Stomach (tissue), 8 donors: ENCODE measurements at regions not wholly inside any gene's neighbourhood (a gene's known extent, or its start where the extent isn't known, plus 50 kb on each side); places are given as distances from the start of the nearest gene placed in this dataset.

Experiments used
- DNase-seq, 2 donors: peaks; one replicate each; pipeline versions ENCODE4 v3.0.0 to v3.0.0-alpha.2; 2013 to 2019
- H3K27ac ChIP-seq, 5 donors: fragments of 200-600 bp in 4 of 5; sonication (generic) in 4 of 5; one replicate each; pipeline ENCODE4 v1.5.1; 2013 to 2019; ENCODE audit warnings: mild to moderate bottlenecking in 1 of 5, moderate library complexity in 1 of 5
- H3K27me3 ChIP-seq, 3 donors: fragments of 200-600 bp; sonication (generic); one replicate each; pipeline ENCODE4 v1.5.1; 2017 to 2019; ENCODE audit warnings: mixed run types in 1 of 3
- H3K36me3 ChIP-seq, 4 donors: fragments of 200-600 bp; sonication (generic); 1 replicate in 3 of 4; 2 replicates in 1 of 4; pipeline ENCODE4 v1.5.1; 2016 to 2019
- H3K4me1 ChIP-seq, 4 donors: fragments of 200-600 bp; sonication (generic); one replicate each; pipeline ENCODE4 v1.5.1; 2016 to 2019
- H3K4me3 ChIP-seq, 4 donors: fragments of 200-600 bp; sonication (generic) in 3 of 4; one replicate each; pipeline ENCODE4 v1.5.1; 2016 to 2019; ENCODE audit warnings: mild to moderate bottlenecking in 1 of 4
- H3K9me3 ChIP-seq, 4 donors: fragments of 200-600 bp; sonication (generic); one replicate each; pipeline ENCODE4 v1.5.1; 2016 to 2019
- CTCF ChIP-seq, 7 experiments: fragments of 450-650 bp in 4 of 7; fragments of 200-600 bp in 3 of 7; sonication (generic) in 3 of 7; IDR thresholded peaks; one replicate each; pipeline ENCODE4 v1.5.1; 2016 to 2019; ENCODE audit warnings: antibody characterized with exemption in 7 of 7, control low read depth in 2 of 7, mild to moderate bottlenecking in 1 of 7
- EP300 ChIP-seq: sonication (generic); formaldehyde crosslinking; IDR thresholded peaks from one replicate; pipeline ENCODE4 v1.6.1; 2017; ENCODE audit warnings: antibody characterized with exemption
- POLR2A ChIP-seq, 4 donors: fragments of 450-650 bp; IDR thresholded peaks; one replicate each; pipeline ENCODE4 v1.6.1; 2016; ENCODE audit warnings: antibody characterized with exemption in 4 of 4, control low read depth in 2 of 4, mild to moderate bottlenecking in 1 of 4, moderate library complexity in 1 of 4
- POLR2AphosphoS5 ChIP-seq, 3 donors: sonication (generic); formaldehyde crosslinking; IDR thresholded peaks; one replicate each; pipeline ENCODE4 v1.6.1; 2016; ENCODE audit warnings: antibody characterized with exemption in 3 of 3
- WGBS, 5 donors: extraction: QIAGEN DNeasy Blood & Tissue Kit in 3 of 5; methylation state at CpG; one replicate each; pipeline versions ENCODE4 v1.1.5 to v1.1.7; 2013 to 2018; 5-methylcytosine and 5-hydroxymethylcytosine counted together
- intact Hi-C: fragments of 100-400 bp; cut with DNase I; formaldehyde crosslinking; loops from one replicate; pipeline ENCODE4 v1.15.1; 2023; ENCODE audit warnings: low total_unique reads
- donor health status: healthy with polysubstance abuse.
- donor health status: Bipolar disorder and iron deficiency.
- donor health status: healthy.

- H3K9me3 ChIP-seq = no peaks in the 10 kb centered on the region
- DNase-seq = no peak
- H3K36me3 ChIP-seq = no peaks in the 10 kb centered on the region
- H3K27me3 ChIP-seq = peaks cover 0 to 28% (median 12%) of the 10 kb centered on the region in 3 donors
- intact Hi-C loops = no loop called here
- WGBS, 5 donors = 73 to 93% (median 86%) methylated on average over 2 of the region's 2 CpGs
- no peak overlapping the region for H3K27ac ChIP-seq
- TF ChIP-seq POLR2AphosphoS5 (IDR thresholded peaks at IDR 0.05) (no peak), EP300 (no peak), CTCF (IDR thresholded peaks at IDR 0.05) (no peak), POLR2A (IDR thresholded peaks at IDR 0.05) (no peak)
- H3K4me1 ChIP-seq = no peaks in the 10 kb centered on the region
- H3K4me3 ChIP-seq = no peak overlapping the region
These were observed 242.6 kb downstream of the GATA3 start for GRCh38 chr10:8297107-8297506.

GRCh38 chr10:8297959-8298358 lies 243.5 kb downstream of the GATA3 start:
- DNase-seq = no peak
- WGBS, 5 donors = 60 to 82% (median 61%) methylated on average over 1 of the region's 1 CpG

GRCh38 chr10:8298896-8299570 lies 244.5 kb downstream of the GATA3 start:
- no peak for TF ChIP-seq EP300
- no peak for TF ChIP-seq CTCF (IDR thresholded peaks at IDR 0.05)
- no peak for TF ChIP-seq POLR2A (IDR thresholded peaks at IDR 0.05)
- TF ChIP-seq POLR2AphosphoS5 (IDR thresholded peaks at IDR 0.05) = no peak
- 44 to 51% (median 49%) methylated on average over 16 of the region's 16 CpGs for WGBS, 5 donors
- no peak overlapping the region for H3K4me3 ChIP-seq
- H3K9me3 ChIP-seq = no peaks in the 10 kb centered on the region
- DNase-seq = no peak
- H3K36me3 ChIP-seq = no peaks in the 10 kb centered on the region
- no peak overlapping the region for H3K27ac ChIP-seq
- H3K4me1 ChIP-seq = no peaks in the 10 kb centered on the region
- peaks cover 0 to 28% (median 12%) of the 10 kb centered on the region in 3 donors for H3K27me3 ChIP-seq
- intact Hi-C loops = no loop called here

More at GRCh38 chr10:8297959-8298358, 243.5 kb downstream of the GATA3 start:
- no peak overlapping the region for H3K27ac ChIP-seq
- TF ChIP-seq POLR2A (IDR thresholded peaks at IDR 0.05) (no peak), POLR2AphosphoS5 (IDR thresholded peaks at IDR 0.05) (no peak), EP300 (no peak), CTCF (IDR thresholded peaks at IDR 0.05) (no peak)
- intact Hi-C loops = no loop called here
- no peak overlapping the region for H3K4me3 ChIP-seq
- H3K27me3 ChIP-seq = peaks cover 0 to 28% (median 12%) of the 10 kb centered on the region in 3 donors
- H3K4me1 ChIP-seq = no peaks in the 10 kb centered on the region
- no peaks in the 10 kb centered on the region for H3K36me3 ChIP-seq
- no peaks in the 10 kb centered on the region for H3K9me3 ChIP-seq

- Histone ChIP-seq H3K9me3 (no peaks in the 10 kb centered on the region), H3K4me3 (no peak overlapping the region)
- 66 to 83% (median 75%) methylated on average over 5 of the region's 5 CpGs for WGBS, 5 donors
These were observed 246.4 kb downstream of the GATA3 start for GRCh38 chr10:8300925-8301324.

More at GRCh38 chr10:8300925-8301324, 246.4 kb downstream of the GATA3 start:
- peaks cover 0 to 23% (median 8%) of the 10 kb centered on the region in 3 donors for H3K27me3 ChIP-seq
- H3K4me1 ChIP-seq = no peaks in the 10 kb centered on the region
- no peak for DNase-seq
- H3K27ac ChIP-seq = no peak overlapping the region
- H3K36me3 ChIP-seq = no peaks in the 10 kb centered on the region
- TF ChIP-seq POLR2A (IDR thresholded peaks at IDR 0.05) = no peak
- no peak for TF ChIP-seq EP300
- no peak for TF ChIP-seq POLR2AphosphoS5 (IDR thresholded peaks at IDR 0.05)
- TF ChIP-seq CTCF (IDR thresholded peaks at IDR 0.05) = no peak
- intact Hi-C loops = no loop called here
